ENCODE measurements at regions not wholly inside any gene's neighbourhood (a gene's known extent, or its start where the extent isn't known, plus 50 kb on each side); places are given as distances from the start of the nearest gene placed in this dataset.
"Not testable (repeated sequence)": the region's sequence is repeated elsewhere in the genome, so short reads cannot be mapped to it uniquely, and the experiment has no call there.

- intact Hi-C loops (cut with DNase I; ENCODE audit: low total_unique reads), result no loop called here
Observed at GRCh38 chr6:94163877-94164276, 744.5 kb upstream of the EPHA7 start.

DNA sequence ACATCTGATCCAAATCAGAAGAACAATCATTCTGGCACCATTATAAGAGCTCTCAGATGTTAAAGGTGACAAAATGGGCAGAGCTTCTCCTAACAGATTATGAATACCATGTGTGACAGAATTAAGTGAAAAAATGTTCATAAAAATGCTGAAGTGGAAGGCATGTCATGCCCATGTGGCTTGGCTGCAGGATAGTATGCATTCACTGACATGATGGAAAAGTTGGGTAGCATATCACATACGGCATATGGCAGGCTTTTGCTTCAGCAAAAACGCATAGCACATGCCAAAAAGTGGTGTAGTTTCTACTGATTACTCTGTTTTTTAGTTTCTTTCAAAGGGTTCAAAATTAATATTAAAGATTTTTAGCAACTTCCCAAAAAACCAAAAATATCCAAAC is 731.5 kb upstream of the EPHA7 start:
- Histone ChIP-seq H3K36me3 (no peaks in the 10 kb centered on the region), H3K4me1 (no peaks in the 10 kb centered on the region), H3K27me3 (replicated peaks in 1 of 7) (no peaks in the 10 kb centered on the region), H3K9me3 (peaks cover 0 to 6% (median 0%) of the 10 kb centered on the region in 8 donors), H3K27ac (no peak overlapping the region), H3K4me3 (no peak overlapping the region)
- WGBS, 5 donors, result 66 to 90% (median 82%) methylated on average over 2 of the region's 2 CpGs
- TF ChIP-seq POLR2A (IDR thresholded peaks at IDR 0.05) (no peak), CTCF (IDR thresholded peaks at IDR 0.05 in 8 of 11, conservative IDR thresholded peaks at IDR 0.05 in 3 of 11) (no peak), POLR2AphosphoS5 (IDR thresholded peaks at IDR 0.05) (no peak)
- no peak for DNase-seq
- intact Hi-C loops (cut with DNase I; ENCODE audit: low total_unique reads), result no loop called here

More at GRCh38 chr6:94163877-94164276, 744.5 kb upstream of the EPHA7 start:
- Histone ChIP-seq H3K4me3 (no peak overlapping the region), H3K4me1 (no peaks in the 10 kb centered on the region), H3K9me3 (no peaks in the 10 kb centered on the region), H3K27me3 (replicated peaks in 1 of 7) (no peaks in the 10 kb centered on the region), H3K27ac (no peak overlapping the region), H3K36me3 (no peaks in the 10 kb centered on the region)
- WGBS, 5 donors, result 84 to 100% (median 87%) methylated on average over 1 of the region's 1 CpG
- no peak for TF ChIP-seq CTCF (IDR thresholded peaks at IDR 0.05 in 8 of 11, conservative IDR thresholded peaks at IDR 0.05 in 3 of 11)
- DNase-seq, result no peak

GRCh38 chr6:94144807-94145206 is 725.4 kb upstream of the EPHA7 start:
- Histone ChIP-seq H3K27me3 (replicated peaks in 1 of 7) (no peaks in the 10 kb centered on the region), H3K36me3 (no peaks in the 10 kb centered on the region), H3K4me3 (no peak overlapping the region), H3K9me3 (peaks cover 0 to 7% (median 0%) of the 10 kb centered on the region in 8 donors), H3K4me1 (no peaks in the 10 kb centered on the region), H3K27ac (no peak overlapping the region)
- DNase-seq, result no peak
- intact Hi-C loops (cut with DNase I; ENCODE audit: low total_unique reads), result no loop called here
- TF ChIP-seq CTCF (IDR thresholded peaks at IDR 0.05 in 8 of 11, conservative IDR thresholded peaks at IDR 0.05 in 3 of 11), result no peak
- no peak for TF ChIP-seq POLR2A (IDR thresholded peaks at IDR 0.05)
- TF ChIP-seq POLR2AphosphoS5 (IDR thresholded peaks at IDR 0.05), result no peak

GRCh38 chr6:94137178-94137577 is 717.8 kb upstream of the EPHA7 start:
- H3K9me3 ChIP-seq; H3K36me3 ChIP-seq; H3K4me1 ChIP-seq; H3K4me3 ChIP-seq; H3K27me3 ChIP-seq (replicated peaks in 1 of 7); DNase-seq; H3K27ac ChIP-seq; intact Hi-C loops (cut with DNase I; ENCODE audit: low total_unique reads): not testable (repeated sequence)
- WGBS, 5 donors, result 82 to 91% (median 86%) methylated on average over 11 of the region's 11 CpGs

DNA sequence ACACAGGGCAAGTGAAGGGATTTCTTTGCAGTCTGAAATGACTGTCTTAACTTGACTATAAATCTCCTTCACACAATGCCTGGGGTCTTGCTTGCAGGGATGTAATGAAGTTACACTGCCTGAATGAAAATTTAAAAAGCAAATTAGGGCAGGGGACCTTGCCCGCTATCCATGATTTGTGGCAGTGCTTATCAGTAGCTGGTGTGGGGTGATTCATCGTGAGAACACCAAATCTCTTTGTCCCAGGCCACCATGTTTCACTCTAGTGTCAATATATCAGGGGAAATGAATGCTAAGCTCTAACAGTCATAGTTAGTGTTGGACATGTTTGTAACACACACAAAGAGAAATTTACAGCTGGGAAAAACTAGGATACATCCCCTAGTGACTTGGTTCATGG is 713.7 kb upstream of the EPHA7 start:
- Histone ChIP-seq H3K4me3 (no peak overlapping the region), H3K27ac (no peak overlapping the region), H3K9me3 (no peaks in the 10 kb centered on the region), H3K36me3 (no peaks in the 10 kb centered on the region), H3K4me1 (no peaks in the 10 kb centered on the region), H3K27me3 (replicated peaks in 1 of 7) (no peaks in the 10 kb centered on the region)
- no peak for TF ChIP-seq POLR2AphosphoS5 (IDR thresholded peaks at IDR 0.05)
- TF ChIP-seq CTCF (IDR thresholded peaks at IDR 0.05 in 8 of 11, conservative IDR thresholded peaks at IDR 0.05 in 3 of 11), result no peak
- no peak for TF ChIP-seq POLR2A (IDR thresholded peaks at IDR 0.05)
- WGBS, 5 donors, result 47 to 67% (median 61%) methylated on average over 2 of the region's 2 CpGs
- intact Hi-C loops (cut with DNase I; ENCODE audit: low total_unique reads), result no loop called here
- DNase-seq, result no peak
